IMR-90 (cell line): ENCODE measurements at regions not wholly inside any gene's neighbourhood (a gene's known extent, or its start where the extent isn't known, plus 50 kb on each side); places are given as distances from the start of the nearest gene placed in this dataset.

ENCODE experiments used
- ATAC-seq: fragments of 200-7000 bp; cut with Tn5 transposase; 2 replicates; pipeline ENCODE4 v1.9.1; 2020; ENCODE audit warnings: low read depth, mild to moderate bottlenecking, moderate library complexity
- BruUV-seq: library from RNA; stranded (reverse); fragments of 400-500 nt; replicated peaks from 2 replicates; lab custom pipeline; 2021; lab: Mats Ljungman, UMichigan
- CTCF ChIA-PET: fragments of 300-600 bp; formaldehyde crosslinking; extraction: SDS; loops from one replicate; lab custom pipeline; 2021; ENCODE audit warnings: antibody characterized with exemption; lab: Yijun Ruan, JAX
- POLR2A ChIA-PET: fragments of 300-600 bp; sonication (Branson Sonifier 250); formaldehyde crosslinking; loops from one replicate; lab custom pipeline; 2022; ENCODE audit warnings: antibody characterized with exemption; ENCODE audit not compliant: unreplicated experiment; lab: Charles Lee
- DNase-seq: peaks from one replicate; pipeline ENCODE4 v3.0.0; 2013
- H2AFZ ChIP-seq: replicated peaks from 2 replicates; pipeline ENCODE3; 2013; ENCODE audit warnings: low read length, mild to moderate bottlenecking; ENCODE audit not compliant: poor library complexity
- H2AK5ac ChIP-seq: 2 replicates; pipeline ENCODE4 v1.6.1; 2013; ENCODE audit warnings: low read depth, low read length, inconsistent platforms
- H2AK9ac ChIP-seq: replicated peaks from 2 replicates; pipeline ENCODE3; 2013; ENCODE audit warnings: mild to moderate bottlenecking, low read depth, low read length, moderate library complexity; ENCODE audit not compliant: poor library complexity
- H2BK120ac ChIP-seq: 2 replicates; pipeline ENCODE4 v1.6.1; 2013; ENCODE audit warnings: low read depth, low read length, inconsistent platforms
- H2BK15ac ChIP-seq: 3 replicates; pipeline ENCODE4 v1.6.1; 2013; ENCODE audit warnings: low read depth, low read length, inconsistent platforms
- H2BK20ac ChIP-seq: 2 replicates; pipeline ENCODE4 v1.6.1; 2013; ENCODE audit warnings: low read depth, mild to moderate bottlenecking, inconsistent platforms, low read length, moderate library complexity
- H2BK5ac ChIP-seq: 2 replicates; pipeline ENCODE4 v1.6.1; 2013; ENCODE audit warnings: mild to moderate bottlenecking, low read depth, low read length, inconsistent platforms; ENCODE audit not compliant: poor library complexity, severe bottlenecking
- H3K14ac ChIP-seq: replicated peaks from 2 replicates; pipeline ENCODE4 v1.6.1; 2013; ENCODE audit warnings: low read depth, low read length, inconsistent platforms
- H3K18ac ChIP-seq: 2 replicates; pipeline ENCODE4 v1.6.1; 2013; ENCODE audit warnings: low read depth, low read length, control low read depth
- H3K23ac ChIP-seq: 2 replicates; pipeline ENCODE4 v1.6.1; 2013; ENCODE audit warnings: low read depth, low read length, inconsistent platforms
- H3K27ac ChIP-seq: 2 replicates; pipeline ENCODE4 v1.5.1; 2013; ENCODE audit warnings: mild to moderate bottlenecking, control low read depth, low read length; ENCODE audit not compliant: insufficient read depth
- H3K27me3 ChIP-seq: 2 replicates; pipeline ENCODE4 v1.6.1; 2013; ENCODE audit warnings: low read length; ENCODE audit not compliant: control insufficient read depth, insufficient read depth
- H3K36me3 ChIP-seq: 2 replicates; pipeline ENCODE4 v1.6.1; 2013; ENCODE audit warnings: low read length, mixed read lengths; ENCODE audit not compliant: control insufficient read depth, insufficient read depth
- H3K4ac ChIP-seq: 2 replicates; pipeline ENCODE4 v1.6.1; 2013; ENCODE audit warnings: low read depth, low read length, inconsistent platforms
- H3K4me1 ChIP-seq: 2 replicates; pipeline ENCODE4 v1.6.1; 2013; ENCODE audit warnings: low read length, mixed read lengths; ENCODE audit not compliant: control insufficient read depth, insufficient read depth
- H3K4me2 ChIP-seq: 2 replicates; pipeline ENCODE4 v1.6.1; 2013; ENCODE audit warnings: low read depth, mild to moderate bottlenecking, control low read depth, low read length, moderate library complexity
- H3K4me3 ChIP-seq: 2 replicates; pipeline ENCODE4 v1.5.1; 2013; ENCODE audit warnings: low read depth, mild to moderate bottlenecking, control low read depth, low read length, moderate library complexity; ENCODE audit not compliant: insufficient read depth
- H3K56ac ChIP-seq: 2 replicates; pipeline ENCODE4 v1.6.1; 2013; ENCODE audit warnings: low read length, inconsistent platforms; ENCODE audit not compliant: insufficient read depth; ENCODE audit errors: extremely low read depth
- H3K79me1 ChIP-seq, 2 experiments: 2 replicates each; pipeline ENCODE4 v1.6.1; 2013; ENCODE audit warnings: low read length in 2 of 2, inconsistent platforms in 1 of 2, low read depth in 1 of 2
- H3K9ac ChIP-seq: 2 replicates; pipeline ENCODE4 v1.6.1; 2013; ENCODE audit warnings: low read depth, low read length, control low read depth
- H3K9me1 ChIP-seq: 2 replicates; pipeline ENCODE4 v1.6.1; 2013; ENCODE audit warnings: low read length, inconsistent platforms; ENCODE audit not compliant: insufficient read depth
- H3K9me3 ChIP-seq: 2 replicates; pipeline ENCODE4 v1.6.1; 2013; ENCODE audit warnings: low read length; ENCODE audit not compliant: control insufficient read depth, insufficient read depth
- H4K20me1 ChIP-seq: 2 replicates; pipeline ENCODE4 v1.6.1; 2013; ENCODE audit warnings: low read length, inconsistent platforms; ENCODE audit not compliant: insufficient read depth
- H4K5ac ChIP-seq: 2 replicates; pipeline ENCODE4 v1.6.1; 2013; ENCODE audit warnings: mild to moderate bottlenecking, low read depth, low read length, control low read depth
- H4K8ac ChIP-seq, 2 experiments: 2 replicates each; pipeline ENCODE4 v1.6.1; 2013; ENCODE audit warnings: low read depth in 2 of 2, low read length in 2 of 2, control low read depth in 1 of 2, inconsistent platforms in 1 of 2
- H4K91ac ChIP-seq: 2 replicates; pipeline ENCODE4 v1.6.1; 2013; ENCODE audit warnings: low read depth, low read length, inconsistent platforms; ENCODE audit not compliant: insufficient read depth
- BHLHE40 ChIP-seq: fragments of 150-350 bp; IDR thresholded peaks from 2 replicates; pipeline ENCODE4 v1.6.1; 2016; ENCODE audit warnings: mild to moderate bottlenecking, low read depth, low read length
- FOS ChIP-seq: fragments of 150-350 bp; IDR thresholded peaks from 2 replicates; pipeline ENCODE4 v1.6.1; 2016; ENCODE audit warnings: low read depth, low read length
- NFE2L2 ChIP-seq: fragments of 150-350 bp; IDR thresholded peaks from 2 replicates; pipeline ENCODE4 v1.6.1; 2016; ENCODE audit warnings: low read depth, mild to moderate bottlenecking, low read length
- POLR2A ChIP-seq: IDR thresholded peaks from 2 replicates; pipeline ENCODE4 v1.6.1; 2012; ENCODE audit warnings: mild to moderate bottlenecking, low read depth, low read length
- RAD21 ChIP-seq: IDR thresholded peaks from 2 replicates; pipeline ENCODE4 v1.6.1; 2012; ENCODE audit warnings: low read length, improper control_type of control experiment
- WGBS, 2 experiments: methylation state at CpG; one replicate each; pipeline versions ENCODE4 v1.1.5 to v1.1.7; 2013; ENCODE audit warnings: missing lambda C conversion rate in 2 of 2; ENCODE audit not compliant: insufficient read length in 1 of 2; ENCODE audit errors: extremely low coverage in 2 of 2; 5-methylcytosine and 5-hydroxymethylcytosine counted together
- dilution Hi-C: fragments of 300-500 bp; cut with HindIII; formaldehyde crosslinking; loops from one replicate; pipeline ENCODE4 v1.14.3; 2018; ENCODE audit warnings: low sequenced_read_pairs; ENCODE audit not compliant: unreplicated experiment
- in situ Hi-C: fragments of 300-500 bp; cut with MboI; formaldehyde crosslinking; loops from 3 replicates; pipeline ENCODE4 v1.14.3; 2019; ENCODE audit warnings: low sequenced_read_pairs, inconsistent platforms, mixed read lengths
- intact Hi-C: fragments of 100-400 bp; cut with micrococcal nuclease; formaldehyde crosslinking; loops from 2 replicates; pipeline ENCODE4 v1.10.0; 2022
- TF ChIP-seq, protein P1 (sequence below): fragments of 150-350 bp; IDR thresholded peaks from 2 replicates; pipeline ENCODE4 v1.6.1; 2017; ENCODE audit warnings: mild to moderate bottlenecking, antibody characterized with exemption, low read length, low read depth
- TF ChIP-seq, protein P2 (sequence below): fragments of 150-350 bp; IDR thresholded peaks from 2 replicates; pipeline ENCODE4 v1.6.1; 2016; ENCODE audit warnings: low read depth, mild to moderate bottlenecking, low read length, moderate library complexity, borderline replicate concordance
- TF ChIP-seq, protein P3 (sequence below): conservative IDR thresholded peaks from 2 replicates; pipeline ENCODE4 v1.5.1; 2012; ENCODE audit warnings: mild to moderate bottlenecking, low read depth, low read length, improper control_type of control experiment

DNA sequence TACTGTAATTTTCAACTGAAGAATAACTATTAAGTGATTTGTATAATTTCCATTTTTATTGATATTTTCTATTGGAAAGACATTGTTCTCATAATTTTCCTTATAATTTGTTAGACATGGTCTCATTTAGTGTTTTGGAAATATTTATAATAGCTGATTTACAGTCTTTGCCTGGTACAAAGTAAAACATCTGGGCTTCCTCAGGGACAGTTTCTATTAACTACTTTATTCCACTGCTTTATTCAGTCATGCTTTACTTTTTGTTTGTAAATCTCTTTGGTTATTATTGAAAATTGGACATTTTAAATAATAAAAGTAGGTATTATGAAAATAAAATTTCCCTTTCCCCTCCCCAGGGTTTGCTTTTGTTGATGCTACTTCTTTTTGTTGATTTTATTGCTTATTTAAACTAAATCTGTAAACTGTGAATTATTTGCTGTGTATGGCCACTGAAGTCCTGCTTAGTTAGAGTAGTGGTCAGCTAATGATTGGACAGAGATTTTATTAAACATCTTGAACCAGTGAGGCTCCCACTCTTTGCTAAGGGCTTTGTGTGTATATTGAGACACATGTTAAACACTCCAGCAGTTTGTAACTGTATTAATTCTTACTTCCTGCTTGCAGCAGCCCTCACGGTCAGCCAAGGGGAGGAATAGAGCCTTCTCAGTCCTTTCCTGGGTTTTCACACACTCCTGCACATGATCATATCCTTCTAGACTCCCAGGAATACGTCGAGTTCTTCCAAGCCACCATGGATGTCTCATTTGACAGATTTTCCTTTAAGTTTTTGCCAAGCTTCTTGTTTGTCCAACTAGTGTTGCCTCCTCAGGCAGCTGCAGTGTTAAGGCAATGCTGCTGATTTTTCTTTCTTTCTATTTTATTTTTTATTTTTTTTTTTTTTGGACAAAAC lies 994.6 kb upstream of the PRMT6 start:
- H4K20me1 ChIP-seq: no peaks in the 10 kb centered on the region
- H2BK120ac ChIP-seq: no peak overlapping the region
- no peak overlapping the region for H2AK9ac ChIP-seq
- peaks cover 2% of the 10 kb centered on the region; the same call in 1 of the 2 replicates for H3K9me3 ChIP-seq
- in situ Hi-C loops: no loop called here
- H3K27ac ChIP-seq: no peak overlapping the region
- TF ChIP-seq BHLHE40 (no peak), FOS (no peak), NFE2L2 (no peak), POLR2A (no peak), RAD21 (no peak)
- TF ChIP-seq, protein P1, sequence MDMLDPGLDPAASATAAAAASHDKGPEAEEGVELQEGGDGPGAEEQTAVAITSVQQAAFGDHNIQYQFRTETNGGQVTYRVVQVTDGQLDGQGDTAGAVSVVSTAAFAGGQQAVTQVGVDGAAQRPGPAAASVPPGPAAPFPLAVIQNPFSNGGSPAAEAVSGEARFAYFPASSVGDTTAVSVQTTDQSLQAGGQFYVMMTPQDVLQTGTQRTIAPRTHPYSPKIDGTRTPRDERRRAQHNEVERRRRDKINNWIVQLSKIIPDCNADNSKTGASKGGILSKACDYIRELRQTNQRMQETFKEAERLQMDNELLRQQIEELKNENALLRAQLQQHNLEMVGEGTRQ: no peak
- TF ChIP-seq, protein P2, sequence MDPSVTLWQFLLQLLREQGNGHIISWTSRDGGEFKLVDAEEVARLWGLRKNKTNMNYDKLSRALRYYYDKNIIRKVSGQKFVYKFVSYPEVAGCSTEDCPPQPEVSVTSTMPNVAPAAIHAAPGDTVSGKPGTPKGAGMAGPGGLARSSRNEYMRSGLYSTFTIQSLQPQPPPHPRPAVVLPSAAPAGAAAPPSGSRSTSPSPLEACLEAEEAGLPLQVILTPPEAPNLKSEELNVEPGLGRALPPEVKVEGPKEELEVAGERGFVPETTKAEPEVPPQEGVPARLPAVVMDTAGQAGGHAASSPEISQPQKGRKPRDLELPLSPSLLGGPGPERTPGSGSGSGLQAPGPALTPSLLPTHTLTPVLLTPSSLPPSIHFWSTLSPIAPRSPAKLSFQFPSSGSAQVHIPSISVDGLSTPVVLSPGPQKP: no peak
- TF ChIP-seq, protein P3, sequence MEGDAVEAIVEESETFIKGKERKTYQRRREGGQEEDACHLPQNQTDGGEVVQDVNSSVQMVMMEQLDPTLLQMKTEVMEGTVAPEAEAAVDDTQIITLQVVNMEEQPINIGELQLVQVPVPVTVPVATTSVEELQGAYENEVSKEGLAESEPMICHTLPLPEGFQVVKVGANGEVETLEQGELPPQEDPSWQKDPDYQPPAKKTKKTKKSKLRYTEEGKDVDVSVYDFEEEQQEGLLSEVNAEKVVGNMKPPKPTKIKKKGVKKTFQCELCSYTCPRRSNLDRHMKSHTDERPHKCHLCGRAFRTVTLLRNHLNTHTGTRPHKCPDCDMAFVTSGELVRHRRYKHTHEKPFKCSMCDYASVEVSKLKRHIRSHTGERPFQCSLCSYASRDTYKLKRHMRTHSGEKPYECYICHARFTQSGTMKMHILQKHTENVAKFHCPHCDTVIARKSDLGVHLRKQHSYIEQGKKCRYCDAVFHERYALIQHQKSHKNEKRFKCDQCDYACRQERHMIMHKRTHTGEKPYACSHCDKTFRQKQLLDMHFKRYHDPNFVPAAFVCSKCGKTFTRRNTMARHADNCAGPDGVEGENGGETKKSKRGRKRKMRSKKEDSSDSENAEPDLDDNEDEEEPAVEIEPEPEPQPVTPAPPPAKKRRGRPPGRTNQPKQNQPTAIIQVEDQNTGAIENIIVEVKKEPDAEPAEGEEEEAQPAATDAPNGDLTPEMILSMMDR: no peak
- H3K14ac ChIP-seq: no peak overlapping the region
- H3K36me3 ChIP-seq: no peaks in the 10 kb centered on the region
- H4K8ac ChIP-seq: no peak overlapping the region
- H4K5ac ChIP-seq: no peak overlapping the region
- no peak overlapping the region for H2BK5ac ChIP-seq
- no TSS peak for BruUV-seq
- H2AK5ac ChIP-seq: no peak overlapping the region
- no peak overlapping the region for H3K4ac ChIP-seq
- 0% methylated on average over 2 of the region's 3 CpGs; no CpG with 5 or more reads in 1 of the 2 experiments for WGBS, 2 experiments
- intact Hi-C loops: no loop called here
- H3K27me3 ChIP-seq: no peaks in the 10 kb centered on the region
- H3K18ac ChIP-seq: no peak overlapping the region
- no peak overlapping the region for H4K91ac ChIP-seq
- H3K4me1 ChIP-seq: no peaks in the 10 kb centered on the region
- no peak overlapping the region for H3K4me2 ChIP-seq
- no peaks in the 10 kb centered on the region for H3K79me1 ChIP-seq
- H3K9ac ChIP-seq: no peak overlapping the region
- H3K56ac ChIP-seq: no peak overlapping the region
- H3K23ac ChIP-seq: no peak overlapping the region
- ATAC-seq (no peak), DNase-seq (no peak)
- CTCF ChIA-PET: interaction anchor here (0.5 kb wide), 1 partner anchor 1317 kb away, joined by 3 read pairs; no protein-coding TSS in a partner anchor
- H3K9me1 ChIP-seq: no peaks in the 10 kb centered on the region
- no peak overlapping the region for H2AFZ ChIP-seq
- dilution Hi-C loops: no loop called here
- POLR2A ChIA-PET: no interaction called here
- no peak overlapping the region for H2BK20ac ChIP-seq
- H2BK15ac ChIP-seq: no peak overlapping the region
- no peak overlapping the region for H3K4me3 ChIP-seq
